Loucy (cell line): ENCODE measurements at regions not wholly inside any gene's neighbourhood (a gene's known extent, or its start where the extent isn't known, plus 50 kb on each side); places are given as distances from the start of the nearest gene placed in this dataset.

Experiments
- EZH2phosphoT487 ChIP-seq: fragments of 200-600 bp; IDR thresholded peaks from 2 replicates; pipeline ENCODE4 v1.6.1; 2018; ENCODE audit warnings: antibody characterized with exemption, mild to moderate bottlenecking, moderate library complexity, borderline replicate concordance
- TF ChIP-seq, protein P1 (sequence below): fragments of 200-600 bp; sonication (generic); conservative IDR thresholded peaks from 2 replicates; pipeline ENCODE4 v1.5.1; 2014; ENCODE audit warnings: mild to moderate bottlenecking, antibody characterized with exemption, low read length

DNA sequence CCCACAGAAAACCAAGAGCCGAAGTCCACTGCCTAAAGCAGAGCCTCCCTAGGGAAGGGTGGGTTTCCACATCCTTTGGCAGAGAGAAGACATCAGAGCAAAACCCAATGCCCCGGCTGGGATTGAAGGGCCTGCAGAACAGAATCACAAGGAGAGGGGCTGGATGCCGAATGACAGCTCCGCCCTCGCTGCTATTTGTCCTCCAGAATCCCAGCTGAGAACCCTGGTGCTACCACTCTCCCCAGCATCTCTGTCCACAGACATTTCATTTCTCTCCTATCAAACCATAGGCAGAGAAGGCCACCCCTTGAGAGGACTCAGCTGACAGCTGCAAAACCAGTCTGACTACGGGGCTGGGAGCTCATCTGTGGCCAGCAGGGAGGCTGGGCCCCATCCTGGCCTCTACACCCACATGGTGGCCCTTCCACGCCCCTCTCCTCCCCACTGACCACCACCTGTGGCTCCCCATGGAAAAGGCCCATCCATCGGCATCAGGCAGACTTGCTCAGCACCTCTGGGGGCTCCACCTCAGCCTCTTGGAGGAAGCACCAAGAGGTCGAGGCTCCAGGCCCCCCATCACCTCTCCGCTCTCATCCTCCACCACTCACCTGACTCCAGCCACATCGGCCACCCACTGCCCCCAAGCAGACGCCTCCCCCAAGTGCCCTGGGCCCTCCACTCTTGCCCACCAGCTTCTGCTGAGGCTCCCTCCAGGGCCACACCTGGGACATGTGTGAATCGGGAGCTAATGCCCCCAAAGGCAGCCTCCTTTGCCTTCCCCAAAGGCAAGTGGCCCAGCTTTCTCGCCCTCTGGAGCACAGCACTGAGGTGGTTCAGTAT, 288.5 kb downstream of the C16orf95 start:
- TF ChIP-seq, protein P1, sequence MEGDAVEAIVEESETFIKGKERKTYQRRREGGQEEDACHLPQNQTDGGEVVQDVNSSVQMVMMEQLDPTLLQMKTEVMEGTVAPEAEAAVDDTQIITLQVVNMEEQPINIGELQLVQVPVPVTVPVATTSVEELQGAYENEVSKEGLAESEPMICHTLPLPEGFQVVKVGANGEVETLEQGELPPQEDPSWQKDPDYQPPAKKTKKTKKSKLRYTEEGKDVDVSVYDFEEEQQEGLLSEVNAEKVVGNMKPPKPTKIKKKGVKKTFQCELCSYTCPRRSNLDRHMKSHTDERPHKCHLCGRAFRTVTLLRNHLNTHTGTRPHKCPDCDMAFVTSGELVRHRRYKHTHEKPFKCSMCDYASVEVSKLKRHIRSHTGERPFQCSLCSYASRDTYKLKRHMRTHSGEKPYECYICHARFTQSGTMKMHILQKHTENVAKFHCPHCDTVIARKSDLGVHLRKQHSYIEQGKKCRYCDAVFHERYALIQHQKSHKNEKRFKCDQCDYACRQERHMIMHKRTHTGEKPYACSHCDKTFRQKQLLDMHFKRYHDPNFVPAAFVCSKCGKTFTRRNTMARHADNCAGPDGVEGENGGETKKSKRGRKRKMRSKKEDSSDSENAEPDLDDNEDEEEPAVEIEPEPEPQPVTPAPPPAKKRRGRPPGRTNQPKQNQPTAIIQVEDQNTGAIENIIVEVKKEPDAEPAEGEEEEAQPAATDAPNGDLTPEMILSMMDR, result no peak
- TF ChIP-seq EZH2phosphoT487, result no peak
